PFSK-1 (cell line): ENCODE measurements at regions not wholly inside any gene's neighbourhood (a gene's known extent, or its start where the extent isn't known, plus 50 kb on each side); places are given as distances from the start of the nearest gene placed in this dataset.

Experiments used
- POLR2AphosphoS5 ChIP-seq: IDR thresholded peaks from 2 replicates; pipeline ENCODE4 v1.6.1; 2012; ENCODE audit warnings: low read depth, mild to moderate bottlenecking, control low read depth, low read length, moderate library complexity
- REST ChIP-seq, 2 experiments: IDR thresholded peaks; 2 replicates each; pipeline versions ENCODE4 v1.6.1 to v1.8.0; 2011 to 2012; ENCODE audit warnings: low read depth in 2 of 2, low read length in 2 of 2, control low read depth in 1 of 2, inconsistent platforms in 1 of 2, mild to moderate bottlenecking in 1 of 2, moderate library complexity in 1 of 2; ENCODE audit not compliant: insufficient read depth in 1 of 2
- SIN3A ChIP-seq: IDR thresholded peaks from 2 replicates; pipeline ENCODE4 v1.6.1; 2012; ENCODE audit warnings: mild to moderate bottlenecking, low read length, moderate library complexity, borderline replicate concordance; ENCODE audit not compliant: insufficient read depth
- TAF1 ChIP-seq: IDR thresholded peaks from 2 replicates; pipeline ENCODE4 v1.6.1; 2012; ENCODE audit warnings: low read length, control low read depth, borderline replicate concordance; ENCODE audit not compliant: insufficient read depth

GRCh38 chr18:11392980-11393885, 216.2 kb upstream of the SLC35G4 start:
- no peak for TF ChIP-seq POLR2AphosphoS5
- no peak for TF ChIP-seq REST (IDR thresholded peaks at IDR 0.05; ENCODE audit: insufficient read depth in 1 of 2, low read depth in 2 of 2, low read length in 2 of 2)
- no peak for TF ChIP-seq TAF1
- TF ChIP-seq SIN3A = no peak
